ENCODE measurements at regions not wholly inside any gene's neighbourhood (a gene's known extent, or its start where the extent isn't known, plus 50 kb on each side); places are given as distances from the start of the nearest gene placed in this dataset.

- Mint-ChIP-seq H3K9me3 (peaks cover 2 to 4% of the 10 kb centered on the region in 2 donors), H3K27me3 (no peaks in the 10 kb centered on the region), H3K27ac (no peak overlapping the region), H3K4me1 (no peaks in the 10 kb centered on the region), H3K4me3 (no peak overlapping the region)
- no peak for ATAC-seq
- DNase-seq, result no peak
Observed at GRCh38 chr1:195941795-195942194, 666.4 kb downstream of the KCNT2 start.

- no peak overlapping the region for H3K27ac Mint-ChIP-seq
- peaks cover 3 to 6% of the 10 kb centered on the region in 2 donors for H3K9me3 Mint-ChIP-seq
- H3K27me3 Mint-ChIP-seq, result no peaks in the 10 kb centered on the region
- DNase-seq (no peak), ATAC-seq (no peak)
- H3K4me1 Mint-ChIP-seq, result no peaks in the 10 kb centered on the region
- H3K4me3 Mint-ChIP-seq, result no peak overlapping the region
Observed at GRCh38 chr1:195941314-195941713, 666.9 kb downstream of the KCNT2 start.

GRCh38 chr1:195939844-195940243 is 668.4 kb downstream of the KCNT2 start:
- no peak overlapping the region for H3K27ac Mint-ChIP-seq
- ATAC-seq (no peak), DNase-seq (no peak)
- H3K4me1 Mint-ChIP-seq, result no peaks in the 10 kb centered on the region
- H3K9me3 Mint-ChIP-seq, result peaks cover 0 to 7% of the 10 kb centered on the region in 2 donors
- H3K27me3 Mint-ChIP-seq, result no peaks in the 10 kb centered on the region
- no peak overlapping the region for H3K4me3 Mint-ChIP-seq

DNA sequence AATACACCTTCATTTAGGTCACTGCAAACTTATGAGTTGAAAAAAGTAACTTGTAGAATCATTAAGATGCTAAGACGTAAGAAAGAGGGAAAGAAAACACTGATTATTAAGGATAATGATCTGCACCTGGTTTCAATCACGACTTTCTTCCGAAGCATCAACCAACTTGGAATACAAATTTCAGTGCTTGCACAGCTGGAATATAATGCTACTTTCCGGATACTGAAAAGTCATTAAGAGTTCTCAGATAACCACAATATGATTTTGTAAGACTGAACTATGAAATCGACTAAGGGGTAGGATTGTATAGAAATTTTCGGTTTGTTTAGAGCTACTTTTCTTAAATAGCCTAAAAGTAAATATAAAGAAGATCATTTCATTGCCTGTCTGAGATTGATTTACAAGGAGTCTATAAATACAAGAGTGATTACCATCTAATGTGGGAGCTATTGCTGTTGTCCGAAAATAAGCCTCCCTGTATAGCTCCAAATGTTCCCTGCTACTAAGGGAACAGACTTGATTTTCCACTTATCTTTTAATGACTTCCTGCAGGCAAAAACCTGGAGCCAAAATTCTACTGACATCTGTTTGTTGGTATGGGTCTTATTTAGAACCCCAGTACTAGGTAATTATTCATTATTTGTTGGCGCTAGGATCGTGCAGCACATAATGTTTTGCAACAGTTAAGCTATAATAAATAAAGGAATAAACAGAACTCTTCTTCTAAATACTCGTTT is 673.3 kb downstream of the KCNT2 start:
- H3K27ac Mint-ChIP-seq, result no peak overlapping the region
- DNase-seq (no peak), ATAC-seq (no peak)
- H3K4me1 Mint-ChIP-seq, result no peaks in the 10 kb centered on the region
- peaks cover 0 to 7% of the 10 kb centered on the region in 2 donors for H3K9me3 Mint-ChIP-seq
- H3K4me3 Mint-ChIP-seq, result no peak overlapping the region
- no peaks in the 10 kb centered on the region for H3K27me3 Mint-ChIP-seq

DNA sequence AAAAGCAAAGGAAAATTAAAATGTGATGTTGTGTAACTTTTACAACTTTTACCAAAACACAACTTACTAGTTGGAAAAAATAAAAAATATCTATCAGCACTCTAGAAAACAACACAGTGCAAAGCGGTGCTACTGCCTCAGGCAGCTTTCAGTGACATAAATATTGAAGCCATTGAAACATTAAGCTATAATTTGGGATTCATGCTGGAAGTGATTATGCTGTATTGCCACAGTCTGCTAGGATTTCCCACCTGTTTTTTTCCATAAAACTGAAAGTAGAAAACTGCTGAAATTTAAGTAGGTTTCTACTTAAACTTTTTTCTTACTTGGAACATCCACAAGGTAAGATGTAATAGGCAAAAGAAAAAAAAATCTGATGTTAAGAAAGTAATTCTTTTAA is 674.4 kb downstream of the KCNT2 start:
- ATAC-seq, result no peak
- Mint-ChIP-seq H3K4me1 (no peaks in the 10 kb centered on the region), H3K27ac (no peak overlapping the region)

DNA sequence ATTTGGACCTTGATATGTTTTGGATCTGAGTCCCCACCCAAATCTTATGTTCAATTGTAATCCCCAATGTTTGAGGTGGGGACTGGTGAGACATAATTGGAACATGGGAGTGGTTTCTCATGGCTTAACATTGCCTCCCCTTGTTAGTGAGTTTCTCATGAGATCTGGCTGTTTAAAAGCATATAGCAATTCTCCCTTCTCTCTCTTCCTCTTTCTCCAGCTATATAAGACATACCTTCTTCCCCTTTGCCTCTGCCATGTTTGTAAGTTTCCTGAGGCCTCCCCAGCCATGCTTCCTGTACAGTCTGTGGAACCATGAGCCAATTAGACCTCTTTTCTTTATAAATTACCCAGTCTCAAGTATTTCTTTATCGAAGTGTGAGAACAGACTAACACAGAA is 692.4 kb downstream of the KCNT2 start:
- Mint-ChIP-seq H3K4me3 (no peak overlapping the region), H3K27ac (no peak overlapping the region)

More for the DNA sequence above, 674.4 kb downstream of the KCNT2 start:
- peaks cover 0 to 7% of the 10 kb centered on the region in 2 donors for H3K9me3 Mint-ChIP-seq
- no peak for DNase-seq
- no peaks in the 10 kb centered on the region for H3K27me3 Mint-ChIP-seq
- no peak overlapping the region for H3K4me3 Mint-ChIP-seq

DNA sequence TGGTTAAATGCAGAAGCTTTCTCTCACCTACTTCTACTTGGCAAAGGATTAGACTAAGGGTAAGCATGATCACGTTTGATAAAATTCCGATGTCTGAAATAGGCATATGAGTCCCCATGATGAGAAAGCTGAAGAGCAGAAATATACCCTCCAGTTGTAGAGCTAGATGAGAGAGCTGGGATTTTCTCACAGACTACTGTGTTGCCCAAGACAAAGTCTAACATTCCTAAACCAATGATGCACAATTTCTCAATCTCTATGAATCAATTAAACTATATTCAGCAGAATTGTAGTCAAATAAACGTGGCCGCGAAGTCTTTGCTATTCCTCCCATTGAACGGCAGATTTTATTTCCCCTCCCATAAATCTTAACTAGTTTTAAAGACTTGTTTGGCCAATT is 699.2 kb downstream of the KCNT2 start:
- peaks cover 0 to 4% of the 10 kb centered on the region in 2 donors for H3K9me3 Mint-ChIP-seq
- no peak for DNase-seq
- H3K27ac Mint-ChIP-seq, result peak overlapping the region in 1 of 2 donors; percentile 67
- ATAC-seq, result no peak
- H3K4me1 Mint-ChIP-seq, result no peaks in the 10 kb centered on the region
- no peak overlapping the region for H3K4me3 Mint-ChIP-seq
- no peaks in the 10 kb centered on the region for H3K27me3 Mint-ChIP-seq

More for the DNA sequence above, 692.4 kb downstream of the KCNT2 start:
- ATAC-seq (no peak), DNase-seq (no peak)
- Mint-ChIP-seq H3K4me1 (no peaks in the 10 kb centered on the region), H3K27me3 (no peaks in the 10 kb centered on the region), H3K9me3 (peaks cover 0 to 18% of the 10 kb centered on the region in 2 donors)

GRCh38 chr1:195908121-195908520 is 700.1 kb downstream of the KCNT2 start:
- Mint-ChIP-seq H3K9me3 (peaks cover 0 to 4% of the 10 kb centered on the region in 2 donors), H3K27me3 (no peaks in the 10 kb centered on the region), H3K4me1 (no peaks in the 10 kb centered on the region), H3K4me3 (no peak overlapping the region), H3K27ac (no peak overlapping the region)
- DNase-seq (no peak), ATAC-seq (no peak)

DNA sequence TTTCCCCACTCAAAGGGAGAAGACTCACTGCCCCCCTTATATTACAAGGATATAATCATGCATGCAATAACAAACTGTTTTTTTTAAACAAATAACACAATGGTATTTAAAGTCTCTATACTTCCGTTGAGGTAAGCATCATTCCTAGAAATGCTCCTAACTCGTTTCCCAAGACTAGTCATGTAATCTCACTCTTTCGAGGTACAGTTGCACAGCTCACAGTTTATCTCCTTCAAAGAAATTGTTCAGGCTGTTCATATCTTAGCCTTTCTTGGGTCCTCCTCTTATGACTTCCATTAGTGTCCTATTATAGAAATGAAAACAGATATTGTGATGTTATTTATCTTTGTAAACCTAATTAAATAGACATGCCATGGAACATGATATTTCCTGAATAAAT is 705.0 kb downstream of the KCNT2 start:
- Mint-ChIP-seq H3K9me3 (no peaks in the 10 kb centered on the region), H3K27me3 (no peaks in the 10 kb centered on the region), H3K4me3 (no peak overlapping the region), H3K27ac (no peak overlapping the region), H3K4me1 (no peaks in the 10 kb centered on the region)
- DNase-seq (no peak), ATAC-seq (no peak)

- no peaks in the 10 kb centered on the region for H3K9me3 Mint-ChIP-seq
Observed at GRCh38 chr1:195902779-195903178, 705.5 kb downstream of the KCNT2 start.

GRCh38 chr1:195899762-195900352 is 708.4 kb downstream of the KCNT2 start:
- Mint-ChIP-seq H3K27ac (no peak overlapping the region), H3K4me3 (no peak overlapping the region), H3K27me3 (no peaks in the 10 kb centered on the region), H3K9me3 (peaks cover 0 to 6% of the 10 kb centered on the region in 2 donors), H3K4me1 (no peaks in the 10 kb centered on the region)
- no peak for DNase-seq
- ATAC-seq, result no peak

More at GRCh38 chr1:195902779-195903178, 705.5 kb downstream of the KCNT2 start:
- Mint-ChIP-seq H3K4me1 (no peaks in the 10 kb centered on the region), H3K27me3 (no peaks in the 10 kb centered on the region), H3K27ac (no peak overlapping the region), H3K4me3 (no peak overlapping the region)
- no peak for ATAC-seq
- DNase-seq, result no peak

DNA sequence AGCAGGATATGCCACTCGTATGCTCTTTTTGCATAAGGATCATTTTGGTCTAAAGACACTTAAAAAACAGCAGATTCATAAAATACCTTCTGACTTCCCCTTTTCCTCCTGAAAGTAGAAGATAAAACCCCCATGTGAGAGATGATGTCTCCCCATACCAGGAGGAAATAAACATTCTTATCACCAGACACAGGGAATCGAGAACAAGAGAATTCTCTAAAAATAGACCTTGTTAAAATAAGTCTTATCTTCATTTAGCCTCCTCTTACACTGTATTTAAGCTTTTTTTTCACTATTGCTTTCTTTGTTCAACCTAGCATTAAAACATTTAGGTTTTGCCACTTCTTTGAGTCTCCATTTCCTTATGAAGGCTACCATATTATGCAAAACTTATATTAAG is 709.3 kb downstream of the KCNT2 start:
- ATAC-seq (no peak), DNase-seq (no peak)
- no peaks in the 10 kb centered on the region for H3K27me3 Mint-ChIP-seq
- no peak overlapping the region for H3K27ac Mint-ChIP-seq
- H3K4me1 Mint-ChIP-seq, result no peaks in the 10 kb centered on the region
- H3K4me3 Mint-ChIP-seq, result no peak overlapping the region
- peaks cover 0 to 6% of the 10 kb centered on the region in 2 donors for H3K9me3 Mint-ChIP-seq

- Mint-ChIP-seq H3K9me3 (peaks cover 0 to 6% of the 10 kb centered on the region in 2 donors), H3K4me1 (no peaks in the 10 kb centered on the region), H3K27me3 (no peaks in the 10 kb centered on the region), H3K4me3 (no peak overlapping the region), H3K27ac (no peak overlapping the region)
- ATAC-seq (no peak), DNase-seq (no peak)
Observed at GRCh38 chr1:195898373-195898772, 709.9 kb downstream of the KCNT2 start.

- no peak for DNase-seq
- no peaks in the 10 kb centered on the region for H3K27me3 Mint-ChIP-seq
Observed at GRCh38 chr1:195897076-195897475, 711.2 kb downstream of the KCNT2 start.

DNA sequence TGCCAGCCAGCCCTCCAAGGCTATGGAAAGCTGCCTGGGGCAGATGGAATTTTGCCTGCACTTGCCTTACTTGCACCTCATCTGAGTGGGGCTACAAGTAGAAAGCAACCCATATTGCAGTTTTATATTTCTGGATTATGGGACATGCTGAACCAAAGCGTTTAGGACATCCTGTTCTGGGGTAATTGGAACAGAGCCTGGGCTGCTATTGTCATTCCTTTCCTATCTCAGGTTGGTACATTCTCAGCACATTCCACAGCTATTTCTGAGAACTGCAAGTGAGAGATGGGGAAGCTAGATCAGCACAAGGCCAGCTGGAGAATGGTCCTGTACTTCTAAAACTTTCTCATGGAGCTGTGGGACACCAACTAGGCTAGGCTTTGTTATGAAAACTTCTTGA is 713.8 kb downstream of the KCNT2 start:
- no peak overlapping the region for H3K4me3 Mint-ChIP-seq
- H3K9me3 Mint-ChIP-seq, result peaks cover 0 to 13% of the 10 kb centered on the region in 2 donors
- DNase-seq (no peak), ATAC-seq (no peak)
- no peaks in the 10 kb centered on the region for H3K27me3 Mint-ChIP-seq
- no peak overlapping the region for H3K27ac Mint-ChIP-seq
- no peaks in the 10 kb centered on the region for H3K4me1 Mint-ChIP-seq

More at GRCh38 chr1:195897076-195897475, 711.2 kb downstream of the KCNT2 start:
- Mint-ChIP-seq H3K27ac (no peak overlapping the region), H3K4me3 (no peak overlapping the region), H3K4me1 (no peaks in the 10 kb centered on the region), H3K9me3 (peaks cover 0 to 6% of the 10 kb centered on the region in 2 donors)
- no peak for ATAC-seq

DNA sequence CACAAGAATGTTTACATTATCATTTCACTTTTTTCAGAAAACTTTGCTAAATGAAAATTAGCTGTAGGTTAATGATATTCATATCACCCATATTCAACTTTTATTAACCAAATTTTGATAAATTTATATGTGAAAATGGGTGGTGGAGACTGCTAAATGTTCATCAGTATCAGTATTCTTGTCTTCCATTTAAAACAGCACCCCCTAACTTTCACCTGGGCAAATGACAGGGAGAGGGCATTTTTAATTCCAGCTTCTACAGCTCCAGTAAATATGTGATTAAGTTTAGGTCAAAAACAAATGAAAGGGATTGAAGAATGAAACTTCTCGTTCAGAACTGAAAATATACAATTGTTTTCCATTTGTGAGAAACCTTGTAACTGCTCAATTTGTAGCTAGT is 722.2 kb downstream of the KCNT2 start:
- Mint-ChIP-seq H3K4me1 (no peaks in the 10 kb centered on the region), H3K9me3 (peaks cover 5 to 7% of the 10 kb centered on the region in 2 donors), H3K27ac (no peak overlapping the region), H3K27me3 (no peaks in the 10 kb centered on the region), H3K4me3 (no peak overlapping the region)
- no peak for ATAC-seq
- DNase-seq, result no peak
